T-helper 1 cell treated with Interleukin-12 subunit alpha and Interleukin-12 subunit beta and Interleukin-4 antibody, amounts not matched to agents 30 μg/mL and 1 μg/mL, for 36 hours (primary cell): ENCODE measurements at regions not wholly inside any gene's neighbourhood (a gene's known extent, or its start where the extent isn't known, plus 50 kb on each side); places are given as distances from the start of the nearest gene placed in this dataset.

Experiments
- H3K27ac Mint-ChIP-seq: one replicate; pipeline ENCODE4 v1.8.0; 2021; ENCODE audit warnings: mild to moderate bottlenecking, mixed read lengths
- H3K27me3 Mint-ChIP-seq: one replicate; pipeline ENCODE4 v1.8.0; 2021; ENCODE audit warnings: low read depth, mixed read lengths
- H3K36me3 Mint-ChIP-seq: one replicate; pipeline ENCODE4 v1.8.0; 2021; ENCODE audit warnings: low read depth, mixed read lengths
- H3K4me1 Mint-ChIP-seq: one replicate; pipeline ENCODE4 v1.8.0; 2021; ENCODE audit warnings: low read depth, mixed read lengths
- H3K4me3 Mint-ChIP-seq: one replicate; pipeline ENCODE4 v1.8.0; 2021; ENCODE audit warnings: mild to moderate bottlenecking, moderate library complexity, mixed read lengths
- H3K9me3 Mint-ChIP-seq: one replicate; pipeline ENCODE4 v1.8.0; 2021; ENCODE audit warnings: mixed read lengths

DNA sequence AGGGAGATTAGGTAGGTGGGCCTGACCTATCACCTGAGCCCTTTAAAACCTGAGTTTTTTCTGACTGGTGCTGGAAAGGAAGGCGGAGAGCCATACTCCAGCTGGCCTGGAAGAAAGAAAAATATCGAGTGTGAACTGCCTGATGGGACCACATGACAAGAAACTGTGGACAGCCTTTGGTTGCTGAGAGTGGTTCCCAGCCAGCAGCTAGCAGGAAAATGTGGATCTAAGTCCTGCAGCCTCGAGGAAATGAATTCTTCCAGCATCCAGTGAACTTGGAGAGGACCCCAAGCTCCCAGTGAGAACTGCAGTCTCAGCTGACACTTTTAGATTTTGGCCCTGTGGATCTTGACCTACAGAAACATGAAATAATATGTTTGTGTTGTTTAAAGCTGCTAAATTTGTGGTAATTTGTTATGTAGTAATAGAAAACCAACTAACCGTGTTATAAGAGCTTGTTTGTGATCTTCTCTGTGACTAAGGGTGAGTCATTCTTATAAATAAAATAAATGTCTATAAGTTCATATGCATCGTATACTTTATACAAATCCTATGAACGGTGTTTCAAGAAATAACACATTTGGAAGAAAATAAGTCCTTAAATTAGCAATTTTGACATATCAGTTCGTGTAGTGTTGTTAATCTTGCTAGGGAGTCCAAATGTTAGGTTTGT lies 359.6 kb downstream of the BMP4 start:
- Mint-ChIP-seq H3K4me1 (no peaks in the 10 kb centered on the region), H3K36me3 (no peaks in the 10 kb centered on the region), H3K27ac (no peak overlapping the region), H3K27me3 (peaks cover 3% of the 10 kb centered on the region), H3K4me3 (no peak overlapping the region), H3K9me3 (no peaks in the 10 kb centered on the region)

- Mint-ChIP-seq H3K27me3 (no peaks in the 10 kb centered on the region), H3K27ac (no peak overlapping the region), H3K9me3 (no peaks in the 10 kb centered on the region), H3K4me1 (no peaks in the 10 kb centered on the region), H3K4me3 (no peak overlapping the region), H3K36me3 (no peaks in the 10 kb centered on the region)
Observed at GRCh38 chr14:53591816-53592215, 364.8 kb downstream of the BMP4 start.

- Mint-ChIP-seq H3K4me3 (no peak overlapping the region), H3K9me3 (no peaks in the 10 kb centered on the region), H3K27me3 (peaks cover 4% of the 10 kb centered on the region), H3K4me1 (no peaks in the 10 kb centered on the region), H3K27ac (no peak overlapping the region), H3K36me3 (no peaks in the 10 kb centered on the region)
Observed at GRCh38 chr14:53581504-53581903, 375.1 kb downstream of the BMP4 start.

GRCh38 chr14:53571641-53572328 lies 384.8 kb downstream of the BMP4 start:
- no peaks in the 10 kb centered on the region for H3K4me1 Mint-ChIP-seq
- no peak overlapping the region for H3K4me3 Mint-ChIP-seq
- H3K27ac Mint-ChIP-seq = no peak overlapping the region
- H3K9me3 Mint-ChIP-seq = no peaks in the 10 kb centered on the region
- H3K27me3 Mint-ChIP-seq = peaks cover 17% of the 10 kb centered on the region
- H3K36me3 Mint-ChIP-seq = no peaks in the 10 kb centered on the region

DNA sequence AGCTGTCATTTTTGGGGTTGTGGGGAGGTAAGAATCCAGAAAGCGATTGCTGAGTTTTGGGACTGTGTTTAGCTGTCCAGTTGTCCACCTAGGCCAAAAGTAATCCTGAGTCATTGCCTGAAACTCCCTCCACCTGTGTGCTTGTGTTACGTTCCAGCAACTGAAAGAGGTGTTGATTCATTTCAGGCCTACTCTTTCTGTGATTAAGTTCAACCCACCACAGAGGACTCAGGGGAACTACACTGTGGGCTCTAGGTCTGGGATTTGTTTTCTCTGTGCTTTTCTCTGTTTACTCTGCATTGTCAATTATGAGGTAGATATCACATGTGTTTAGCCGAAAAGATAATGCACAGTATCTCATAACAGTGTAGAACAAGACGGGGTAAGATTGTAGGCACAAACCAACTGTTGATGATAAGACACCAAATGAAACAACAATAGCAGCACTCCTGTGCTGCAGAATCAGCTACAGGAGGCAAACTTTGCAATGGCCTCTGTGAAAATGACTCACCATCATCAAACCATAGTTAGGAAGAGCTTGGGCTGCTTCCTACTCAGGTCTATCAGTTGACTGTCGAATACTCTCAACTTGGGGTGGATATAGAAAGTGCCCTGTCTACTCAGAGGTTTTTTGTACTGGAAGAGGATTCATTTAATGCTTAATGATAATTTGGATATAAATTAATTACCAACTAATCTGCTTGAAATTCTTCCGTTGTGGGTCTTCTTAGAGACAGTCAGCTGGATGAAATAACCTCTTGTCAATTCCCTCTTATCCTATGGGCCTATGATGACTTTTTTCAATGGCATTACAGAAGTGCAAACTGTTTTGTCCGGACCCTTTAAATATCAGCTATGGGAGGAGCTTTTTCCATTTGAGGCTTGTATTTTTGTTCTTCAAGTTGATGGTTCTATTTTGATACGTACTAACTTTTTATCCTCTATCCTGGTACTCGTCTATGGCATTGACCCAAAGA lies 385.9 kb downstream of the BMP4 start:
- no peak overlapping the region for H3K27ac Mint-ChIP-seq
- no peaks in the 10 kb centered on the region for H3K9me3 Mint-ChIP-seq
- H3K4me1 Mint-ChIP-seq = no peaks in the 10 kb centered on the region

DNA sequence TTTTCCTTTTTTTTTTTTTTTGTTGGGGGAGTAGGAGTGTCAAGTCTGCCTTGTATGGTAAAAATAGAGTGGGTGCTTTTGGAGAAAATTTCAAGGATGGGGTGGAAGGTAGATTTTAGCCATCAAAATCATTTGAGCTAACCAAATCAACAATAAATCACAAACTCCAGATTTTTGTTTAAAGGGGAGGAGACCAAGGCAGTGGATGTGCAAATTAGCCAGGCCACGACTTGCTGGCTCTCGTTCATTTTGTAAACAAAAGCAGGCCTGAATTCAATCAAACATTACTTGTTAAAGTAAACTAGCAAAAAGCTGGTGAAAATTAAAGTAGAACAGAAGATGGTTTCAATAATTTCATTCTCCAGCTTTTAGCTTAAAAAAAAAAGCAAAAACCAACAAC lies 387.2 kb downstream of the BMP4 start:
- no peaks in the 10 kb centered on the region for H3K9me3 Mint-ChIP-seq
- H3K36me3 Mint-ChIP-seq = no peaks in the 10 kb centered on the region
- no peak overlapping the region for H3K4me3 Mint-ChIP-seq
- H3K27me3 Mint-ChIP-seq = peaks cover 17% of the 10 kb centered on the region
- H3K27ac Mint-ChIP-seq = no peak overlapping the region
- H3K4me1 Mint-ChIP-seq = no peaks in the 10 kb centered on the region

More for the DNA sequence above, 385.9 kb downstream of the BMP4 start:
- H3K36me3 Mint-ChIP-seq = no peaks in the 10 kb centered on the region
- no peak overlapping the region for H3K4me3 Mint-ChIP-seq
- peaks cover 17% of the 10 kb centered on the region for H3K27me3 Mint-ChIP-seq

GRCh38 chr14:53567236-53567780 lies 389.3 kb downstream of the BMP4 start:
- Mint-ChIP-seq H3K9me3 (peaks cover 9% of the 10 kb centered on the region), H3K27ac (no peak overlapping the region), H3K36me3 (no peaks in the 10 kb centered on the region), H3K27me3 (peaks cover 14% of the 10 kb centered on the region), H3K4me1 (no peaks in the 10 kb centered on the region), H3K4me3 (no peak overlapping the region)

DNA sequence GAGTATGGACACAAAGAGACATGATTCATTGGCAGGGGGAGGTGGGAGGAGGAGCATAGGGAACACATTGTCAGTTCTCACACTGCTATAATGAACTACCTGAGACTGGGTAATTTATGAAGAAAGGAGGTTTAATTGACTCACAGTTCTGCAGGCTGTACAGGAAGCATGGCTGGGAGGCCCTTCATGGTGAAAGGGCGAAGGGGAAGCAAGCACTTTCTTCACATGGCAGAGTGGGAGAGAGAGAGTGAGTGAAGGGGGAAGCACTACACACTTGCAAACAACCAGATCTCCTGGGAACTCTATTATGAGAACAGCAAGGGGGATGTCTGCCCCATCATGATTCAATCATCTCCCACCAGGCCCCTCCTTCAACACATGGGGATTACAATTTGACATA lies 391.8 kb downstream of the BMP4 start:
- no peaks in the 10 kb centered on the region for H3K27me3 Mint-ChIP-seq
- no peak overlapping the region for H3K27ac Mint-ChIP-seq
- no peaks in the 10 kb centered on the region for H3K4me1 Mint-ChIP-seq
- peaks cover 17% of the 10 kb centered on the region for H3K9me3 Mint-ChIP-seq
- no peaks in the 10 kb centered on the region for H3K36me3 Mint-ChIP-seq
- H3K4me3 Mint-ChIP-seq = no peak overlapping the region

DNA sequence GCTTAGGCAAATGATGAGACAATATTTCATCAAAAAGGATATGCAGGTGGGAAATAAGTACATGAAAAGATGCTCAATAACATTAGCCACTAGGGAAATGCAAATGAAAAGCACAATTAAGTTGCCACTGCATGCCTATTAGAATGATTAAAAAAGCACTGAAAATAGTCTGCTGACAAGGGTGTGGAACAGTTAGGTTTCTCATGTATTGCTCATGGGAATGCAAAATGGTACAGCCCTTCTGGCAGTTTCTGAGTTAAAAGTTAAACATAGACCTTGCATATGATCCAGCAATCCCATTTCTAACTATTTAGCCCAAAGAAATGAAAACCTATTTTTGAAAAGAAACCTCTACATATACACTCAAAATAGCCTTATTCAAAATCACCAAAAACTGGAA lies 393.0 kb downstream of the BMP4 start:
- peaks cover 17% of the 10 kb centered on the region for H3K9me3 Mint-ChIP-seq
- H3K27me3 Mint-ChIP-seq = no peaks in the 10 kb centered on the region
- no peaks in the 10 kb centered on the region for H3K36me3 Mint-ChIP-seq
- H3K27ac Mint-ChIP-seq = no peak overlapping the region
- H3K4me1 Mint-ChIP-seq = no peaks in the 10 kb centered on the region
- H3K4me3 Mint-ChIP-seq = no peak overlapping the region

- Mint-ChIP-seq H3K4me3 (no peak overlapping the region), H3K36me3 (no peaks in the 10 kb centered on the region), H3K9me3 (no peaks in the 10 kb centered on the region), H3K27me3 (no peaks in the 10 kb centered on the region), H3K4me1 (no peaks in the 10 kb centered on the region), H3K27ac (no peak overlapping the region)
Observed at GRCh38 chr14:53553221-53553620, 400.1 kb upstream of the DDHD1 start.

DNA sequence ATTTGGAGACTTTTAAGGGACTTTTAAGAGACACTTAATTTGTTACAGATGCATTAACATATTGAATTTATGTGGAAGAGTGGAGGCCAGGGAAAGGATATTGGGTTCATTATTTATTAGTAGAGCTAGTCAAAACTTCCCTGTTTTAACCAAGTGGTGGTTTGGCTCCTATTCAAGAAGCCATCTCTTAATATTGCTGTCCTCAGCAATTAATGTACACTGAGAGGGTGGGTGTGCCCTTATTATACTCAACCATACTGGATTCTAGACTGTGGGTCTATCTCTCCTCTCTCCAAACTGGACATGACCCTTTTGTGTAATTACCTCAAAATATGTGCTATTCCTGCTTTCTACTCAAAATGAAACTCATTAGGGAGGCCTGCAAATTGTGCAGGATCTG lies 398.7 kb upstream of the DDHD1 start:
- Mint-ChIP-seq H3K9me3 (no peaks in the 10 kb centered on the region), H3K4me3 (no peak overlapping the region), H3K36me3 (no peaks in the 10 kb centered on the region), H3K4me1 (no peaks in the 10 kb centered on the region), H3K27ac (no peak overlapping the region), H3K27me3 (no peaks in the 10 kb centered on the region)

DNA sequence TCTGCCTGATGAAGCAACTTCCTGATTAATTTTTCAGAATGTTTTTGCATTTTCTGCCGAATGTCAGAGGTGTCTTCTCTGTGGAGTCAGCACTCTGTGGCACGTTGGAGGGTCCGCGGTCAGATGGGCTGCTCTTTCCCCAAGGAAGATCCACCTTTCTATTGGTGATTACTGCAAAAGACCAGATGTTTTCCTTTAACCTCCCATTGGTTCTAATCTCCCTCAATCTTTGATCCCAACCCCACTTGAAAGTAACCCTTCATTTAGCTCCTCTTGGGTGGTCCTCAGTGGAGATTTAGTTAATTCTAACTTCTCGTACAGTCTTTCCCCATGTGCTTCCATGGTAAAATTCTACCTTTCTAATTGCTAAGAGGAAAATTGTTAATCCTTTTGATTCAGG lies 397.7 kb upstream of the DDHD1 start:
- Mint-ChIP-seq H3K9me3 (no peaks in the 10 kb centered on the region), H3K4me1 (no peaks in the 10 kb centered on the region), H3K4me3 (no peak overlapping the region), H3K36me3 (no peaks in the 10 kb centered on the region), H3K27me3 (no peaks in the 10 kb centered on the region), H3K27ac (no peak overlapping the region)

GRCh38 chr14:53549956-53550355 lies 396.8 kb upstream of the DDHD1 start:
- Mint-ChIP-seq H3K27me3 (no peaks in the 10 kb centered on the region), H3K36me3 (no peaks in the 10 kb centered on the region), H3K4me3 (no peak overlapping the region), H3K4me1 (no peaks in the 10 kb centered on the region), H3K9me3 (no peaks in the 10 kb centered on the region), H3K27ac (no peak overlapping the region)

- Mint-ChIP-seq H3K4me1 (no peaks in the 10 kb centered on the region), H3K27ac (no peak overlapping the region), H3K4me3 (no peak overlapping the region), H3K27me3 (no peaks in the 10 kb centered on the region), H3K36me3 (no peaks in the 10 kb centered on the region), H3K9me3 (no peaks in the 10 kb centered on the region)
Observed at GRCh38 chr14:53547593-53547992, 394.5 kb upstream of the DDHD1 start.
